Endothelial cell of umbilical vein (primary cell): ENCODE measurements at regions not wholly inside any gene's neighbourhood (a gene's known extent, or its start where the extent isn't known, plus 50 kb on each side); places are given as distances from the start of the nearest gene placed in this dataset.

Experiments used
- BruUV-seq: library from RNA; stranded (reverse); fragments of 400-500 nt; replicated peaks from 2 replicates; lab custom pipeline; 2021; lab: Mats Ljungman, UMichigan
- CTCF ChIA-PET: fragments of 300-600, 350-600 bp; sonication (Branson Sonifier 250); formaldehyde crosslinking; loops from one replicate; lab custom pipeline; 2021; ENCODE audit warnings: antibody characterized with exemption, inconsistent platforms; lab: Charles Lee
- POLR2A ChIA-PET: fragments of 300-600, 350-600 bp; sonication (Branson Sonifier 250); formaldehyde crosslinking; loops from one replicate; lab custom pipeline; 2021; ENCODE audit warnings: antibody characterized with exemption, inconsistent platforms; lab: Charles Lee
- DNase-seq: peaks from one replicate; pipeline ENCODE4 v3.0.0-alpha.2; 2011; ENCODE audit warnings: low read depth, low spot score
- FAIRE-seq: peaks from 2 replicates; lab custom pipeline; 2011; peaks lifted over from hg19 to GRCh38; lab: Jason Lieb, UNC
- H2AFZ ChIP-seq: 2 replicates; pipeline ENCODE4 v1.6.0; 2012; ENCODE audit warnings: low read depth, low read length, control low read depth, inconsistent platforms
- H3K27ac ChIP-seq: 2 replicates; pipeline ENCODE4 v1.5.1; 2011; ENCODE audit warnings: low read depth, mild to moderate bottlenecking, control low read depth, low read length, moderate library complexity; ENCODE audit not compliant: insufficient read depth
- H3K27me3 ChIP-seq, 2 experiments: 2 replicates each; pipeline versions ENCODE4 v1.6.0 to v1.6.1; 2011; ENCODE audit warnings: low read length in 2 of 2, mixed read lengths in 1 of 2; ENCODE audit not compliant: control insufficient read depth in 2 of 2, insufficient read depth in 2 of 2
- H3K36me3 ChIP-seq, 2 experiments: 2 replicates in 1 of 2; 3 replicates in 1 of 2; pipeline ENCODE4 v1.5.1; 2011; ENCODE audit warnings: low read length in 2 of 2, mild to moderate bottlenecking in 1 of 2, moderate library complexity in 1 of 2; ENCODE audit not compliant: control insufficient read depth in 2 of 2, insufficient read depth in 2 of 2; ENCODE audit errors: extremely low read depth in 1 of 2
- H3K4me1 ChIP-seq: 3 replicates; pipeline ENCODE4 v1.5.1; 2011; ENCODE audit warnings: mild to moderate bottlenecking, low read length; ENCODE audit not compliant: control insufficient read depth, insufficient read depth; ENCODE audit errors: extremely low read depth
- H3K4me2 ChIP-seq: 2 replicates; pipeline ENCODE4 v1.6.1; 2011; ENCODE audit warnings: low read length, control low read depth, mixed read lengths; ENCODE audit not compliant: insufficient read depth
- H3K4me3 ChIP-seq, 3 experiments: fragments of 200-600 bp in 1 of 3; sonication (generic), shearing (Covaris generic) in 1 of 3; replicated peaks in 1 of 3; 2 replicates each; pipeline ENCODE4 v1.5.1; 2011 to 2016; ENCODE audit warnings: control low read depth in 3 of 3, low read length in 3 of 3, mild to moderate bottlenecking in 2 of 3, inconsistent platforms in 1 of 3, low read depth in 1 of 3, moderate library complexity in 1 of 3; ENCODE audit not compliant: insufficient read depth in 1 of 3
- H3K79me2 ChIP-seq: 2 replicates; pipeline ENCODE4 v1.6.0; 2012; ENCODE audit warnings: low read length, inconsistent platforms; ENCODE audit not compliant: control insufficient read depth, insufficient read depth
- H3K9ac ChIP-seq: replicated peaks from 2 replicates; pipeline ENCODE3; 2011; ENCODE audit warnings: low read length, control low read depth; ENCODE audit not compliant: insufficient read depth; ENCODE audit errors: extremely low read depth
- H3K9me1 ChIP-seq: replicated peaks from 3 replicates; pipeline ENCODE4 v1.6.0; 2011; ENCODE audit warnings: mild to moderate bottlenecking, low read length; ENCODE audit not compliant: control insufficient read depth, insufficient read depth; ENCODE audit errors: extremely low read depth
- H3K9me3 ChIP-seq: replicated peaks from 2 replicates; pipeline ENCODE4 v1.5.1; 2012; ENCODE audit warnings: low read length, inconsistent platforms; ENCODE audit not compliant: control insufficient read depth, insufficient read depth
- H4K20me1 ChIP-seq: replicated peaks from 2 replicates; pipeline ENCODE3; 2011; ENCODE audit warnings: mild to moderate bottlenecking, low read length; ENCODE audit not compliant: control insufficient read depth, insufficient read depth; ENCODE audit errors: extremely low read depth
- EZH2 ChIP-seq: IDR thresholded peaks from 2 replicates; pipeline ENCODE4 v1.6.1; 2012; ENCODE audit warnings: borderline replicate concordance, low read depth, mild to moderate bottlenecking, moderate library complexity, low read length, inconsistent platforms; ENCODE audit not compliant: severe bottlenecking
- FOS ChIP-seq: IDR thresholded peaks from 2 replicates; pipeline ENCODE4 v1.6.1; 2011; ENCODE audit warnings: mild to moderate bottlenecking, low read length, moderate library complexity, borderline replicate concordance; ENCODE audit not compliant: insufficient read depth
- GATA2 ChIP-seq: IDR thresholded peaks from 2 replicates; pipeline ENCODE4 v1.7.0; 2011; ENCODE audit warnings: low read depth, mild to moderate bottlenecking, moderate library complexity, mixed read lengths, low read length; ENCODE audit not compliant: insufficient read length, insufficient read depth
- JUN ChIP-seq: IDR thresholded peaks from 2 replicates; pipeline ENCODE4 v1.6.1; 2011; ENCODE audit warnings: borderline replicate concordance, low read depth; ENCODE audit not compliant: insufficient read length, insufficient read depth
- MYC ChIP-seq: IDR thresholded peaks from one replicate; pipeline ENCODE4 v1.6.1; 2011; ENCODE audit warnings: mild to moderate bottlenecking, low read depth, low read length
- POLR2A ChIP-seq: IDR thresholded peaks from 2 replicates; pipeline ENCODE4 v1.6.1; 2012; ENCODE audit warnings: low read depth, mild to moderate bottlenecking, control low read depth, low read length
- POLR2AphosphoS5 ChIP-seq: IDR thresholded peaks from 2 replicates; pipeline ENCODE4 v1.6.1; 2012; ENCODE audit warnings: low read depth, mild to moderate bottlenecking, control low read depth, low read length, moderate library complexity; ENCODE audit not compliant: insufficient read depth
- dilution Hi-C: fragments of 300-500 bp; cut with MboI; formaldehyde crosslinking; loops from one replicate; pipeline ENCODE4 v1.15.0; 2019; ENCODE audit warnings: low sequenced_read_pairs; ENCODE audit not compliant: extremely low pct_ligation_motif_present
- intact Hi-C: fragments of 100-400 bp; cut with micrococcal nuclease; formaldehyde crosslinking; loops from one replicate; pipeline ENCODE4 v1.10.0; 2022
- TF ChIP-seq, protein P1 (sequence below): IDR thresholded peaks from 2 replicates; pipeline ENCODE4 v1.6.1; 2011; ENCODE audit not compliant: insufficient read depth, insufficient read length
- TF ChIP-seq, protein P2 (sequence below), 2 donors: IDR thresholded peaks; 1 replicate in 1 of 2; 2 replicates in 1 of 2; pipeline ENCODE4 v1.5.1; 2011; ENCODE audit warnings: low read length in 2 of 2, mild to moderate bottlenecking in 2 of 2, moderate library complexity in 2 of 2, control low read depth in 1 of 2, inconsistent platforms in 1 of 2, low read depth in 1 of 2; ENCODE audit not compliant: insufficient read depth in 1 of 2; ENCODE audit errors: extremely low read depth in 1 of 2

DNA sequence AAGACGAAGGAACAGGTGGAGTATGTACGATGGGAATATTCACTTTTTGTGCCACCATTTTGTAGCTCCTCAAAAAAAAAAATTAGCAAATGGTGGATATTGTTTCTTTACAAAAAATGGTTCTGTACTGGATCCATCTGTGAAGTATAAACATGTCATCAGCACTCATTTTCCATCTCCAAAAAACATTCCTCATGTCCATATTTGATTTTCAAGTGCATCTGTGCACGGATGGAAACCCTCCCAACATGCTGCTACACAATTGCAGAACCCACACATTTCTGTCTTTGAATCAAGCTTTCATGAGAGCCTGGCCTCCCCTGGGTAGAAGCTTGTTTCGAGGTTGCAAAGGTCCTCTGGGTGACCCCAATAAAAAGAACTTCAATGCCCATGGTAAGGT lies 59.6 kb upstream of the ZEB2 start:
- POLR2A ChIA-PET: no interaction called here

More for the DNA sequence above, 59.6 kb upstream of the ZEB2 start:
- FAIRE-seq (no peak), DNase-seq (no peak)
- H3K27ac ChIP-seq: no peak overlapping the region
- dilution Hi-C loops (no loop called here), intact Hi-C loops (no loop called here)
- H3K4me1 ChIP-seq: peaks cover 37% of the 10 kb centered on the region
- no peaks in the 10 kb centered on the region for H4K20me1 ChIP-seq
- no peaks in the 10 kb centered on the region for H3K9me3 ChIP-seq
- BruUV-seq: no TSS peak
- no peaks in the 10 kb centered on the region for H3K79me2 ChIP-seq
- no peak overlapping the region for H3K9ac ChIP-seq
- H3K36me3 ChIP-seq: no peaks in the 10 kb centered on the region
- TF ChIP-seq MYC (no peak), FOS (no peak), JUN (no peak), POLR2A (no peak), GATA2 (no peak), EZH2 (no peak), POLR2AphosphoS5 (no peak)
- TF ChIP-seq, protein P1, sequence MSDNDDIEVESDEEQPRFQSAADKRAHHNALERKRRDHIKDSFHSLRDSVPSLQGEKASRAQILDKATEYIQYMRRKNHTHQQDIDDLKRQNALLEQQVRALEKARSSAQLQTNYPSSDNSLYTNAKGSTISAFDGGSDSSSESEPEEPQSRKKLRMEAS: no peak
- TF ChIP-seq, protein P2, sequence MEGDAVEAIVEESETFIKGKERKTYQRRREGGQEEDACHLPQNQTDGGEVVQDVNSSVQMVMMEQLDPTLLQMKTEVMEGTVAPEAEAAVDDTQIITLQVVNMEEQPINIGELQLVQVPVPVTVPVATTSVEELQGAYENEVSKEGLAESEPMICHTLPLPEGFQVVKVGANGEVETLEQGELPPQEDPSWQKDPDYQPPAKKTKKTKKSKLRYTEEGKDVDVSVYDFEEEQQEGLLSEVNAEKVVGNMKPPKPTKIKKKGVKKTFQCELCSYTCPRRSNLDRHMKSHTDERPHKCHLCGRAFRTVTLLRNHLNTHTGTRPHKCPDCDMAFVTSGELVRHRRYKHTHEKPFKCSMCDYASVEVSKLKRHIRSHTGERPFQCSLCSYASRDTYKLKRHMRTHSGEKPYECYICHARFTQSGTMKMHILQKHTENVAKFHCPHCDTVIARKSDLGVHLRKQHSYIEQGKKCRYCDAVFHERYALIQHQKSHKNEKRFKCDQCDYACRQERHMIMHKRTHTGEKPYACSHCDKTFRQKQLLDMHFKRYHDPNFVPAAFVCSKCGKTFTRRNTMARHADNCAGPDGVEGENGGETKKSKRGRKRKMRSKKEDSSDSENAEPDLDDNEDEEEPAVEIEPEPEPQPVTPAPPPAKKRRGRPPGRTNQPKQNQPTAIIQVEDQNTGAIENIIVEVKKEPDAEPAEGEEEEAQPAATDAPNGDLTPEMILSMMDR (IDR thresholded peaks at IDR 0.05; ENCODE audit: extremely low read depth in 1 of 2, insufficient read depth in 1 of 2, low read depth in 1 of 2, low read length in 2 of 2): no peak
- H3K27me3 ChIP-seq: no peaks in the 10 kb centered on the region
- no peak overlapping the region for H3K4me2 ChIP-seq
- H2AFZ ChIP-seq: no peak overlapping the region
- CTCF ChIA-PET: interaction anchor here (1.0 to 1.6 kb wide), 3 partner anchors 14 to 60 kb away, joined by 3 to 4 read pairs (median 3); partner anchors contain the start of gene ZEB2
- H3K4me3 ChIP-seq: no peak overlapping the region
- H3K9me1 ChIP-seq: no peaks in the 10 kb centered on the region
